ENCODE measurements at regions not wholly inside any gene's neighbourhood (a gene's known extent, or its start where the extent isn't known, plus 50 kb on each side); places are given as distances from the start of the nearest gene placed in this dataset.
"Not testable (repeated sequence)": the region's sequence is repeated elsewhere in the genome, so short reads cannot be mapped to it uniquely, and the experiment has no call there.

DNA sequence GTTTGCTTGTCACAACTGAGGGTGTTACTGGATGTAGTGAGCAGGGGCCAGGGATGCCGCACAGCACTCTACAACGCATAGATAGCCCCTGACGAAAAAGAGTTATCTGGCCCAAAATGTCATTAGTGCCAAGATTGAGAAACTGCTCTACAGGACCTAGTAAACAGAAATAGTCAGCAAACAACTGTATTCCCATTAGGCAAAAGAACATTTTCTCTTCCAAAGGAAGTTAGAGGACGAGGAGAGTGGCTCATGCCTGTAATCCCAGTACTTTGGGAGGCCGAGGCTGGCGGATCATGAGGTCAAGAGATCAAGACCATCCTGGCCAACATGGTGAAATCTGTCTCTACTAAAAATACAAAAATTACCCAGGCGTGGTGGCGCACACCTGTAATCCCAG lies 189.1 kb downstream of the DUSP10 start:
- TF ChIP-seq POLR2A (IDR thresholded peaks at IDR 0.05; ENCODE audit: low read depth, low read length); POLR2AphosphoS5 (IDR thresholded peaks at IDR 0.05; ENCODE audit: low read depth, low read length); TAF1 (IDR thresholded peaks at IDR 0.05; ENCODE audit: borderline replicate concordance, low read depth, low read length): not testable (repeated sequence)
